ENCODE measurements at regions not wholly inside any gene's neighbourhood (a gene's known extent, or its start where the extent isn't known, plus 50 kb on each side); places are given as distances from the start of the nearest gene placed in this dataset.

DNA sequence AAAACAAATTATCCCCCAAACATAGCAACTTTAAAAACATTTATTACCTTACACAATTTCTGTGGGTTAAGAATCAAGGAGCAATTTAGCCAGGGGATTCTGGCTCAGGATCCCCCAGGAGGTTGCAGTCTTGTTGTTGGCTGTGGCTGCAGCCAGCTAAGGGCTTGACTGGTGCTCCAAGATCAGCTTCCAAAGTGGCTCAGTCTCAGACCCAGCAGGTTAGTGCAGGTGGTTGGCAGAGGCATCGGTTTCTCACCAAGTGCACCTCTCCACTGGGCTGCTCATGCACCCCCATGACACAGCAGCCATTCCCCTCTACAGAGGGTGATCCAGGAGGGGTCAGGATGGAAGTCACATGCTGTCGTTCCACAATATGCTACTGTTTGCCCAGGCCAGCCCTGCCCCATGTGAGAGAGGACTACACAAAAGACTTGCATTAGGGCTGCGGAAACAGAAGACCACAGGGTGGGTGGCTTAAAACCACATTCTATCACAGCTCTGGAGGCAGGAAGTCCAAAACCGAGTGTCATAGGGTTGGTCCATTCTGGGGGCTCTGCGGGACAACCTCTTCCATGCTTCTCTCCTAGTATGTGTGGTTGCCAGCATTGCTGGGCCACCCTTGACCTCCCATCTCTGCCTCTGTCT is 125.8 kb downstream of the C6orf118 start:
- 56% methylated on average over 2 of the region's 5 CpGs for WGBS (ENCODE audit: insufficient coverage, low coverage, low lambda C conversion rate, missing lambda C conversion rate)
- Histone ChIP-seq H3K27me3 (no peaks in the 10 kb centered on the region), H3K4me1 (no peaks in the 10 kb centered on the region), H3K27ac (no peak overlapping the region), H3K36me3 (no peaks in the 10 kb centered on the region), H3K4me3 (no peak overlapping the region), H3K9me3 (no peaks in the 10 kb centered on the region)
- no peak for ATAC-seq
- no peak for DNase-seq
- TF ChIP-seq POLR2A (IDR thresholded peaks at IDR 0.05) = no peak
- TF ChIP-seq, protein P1, sequence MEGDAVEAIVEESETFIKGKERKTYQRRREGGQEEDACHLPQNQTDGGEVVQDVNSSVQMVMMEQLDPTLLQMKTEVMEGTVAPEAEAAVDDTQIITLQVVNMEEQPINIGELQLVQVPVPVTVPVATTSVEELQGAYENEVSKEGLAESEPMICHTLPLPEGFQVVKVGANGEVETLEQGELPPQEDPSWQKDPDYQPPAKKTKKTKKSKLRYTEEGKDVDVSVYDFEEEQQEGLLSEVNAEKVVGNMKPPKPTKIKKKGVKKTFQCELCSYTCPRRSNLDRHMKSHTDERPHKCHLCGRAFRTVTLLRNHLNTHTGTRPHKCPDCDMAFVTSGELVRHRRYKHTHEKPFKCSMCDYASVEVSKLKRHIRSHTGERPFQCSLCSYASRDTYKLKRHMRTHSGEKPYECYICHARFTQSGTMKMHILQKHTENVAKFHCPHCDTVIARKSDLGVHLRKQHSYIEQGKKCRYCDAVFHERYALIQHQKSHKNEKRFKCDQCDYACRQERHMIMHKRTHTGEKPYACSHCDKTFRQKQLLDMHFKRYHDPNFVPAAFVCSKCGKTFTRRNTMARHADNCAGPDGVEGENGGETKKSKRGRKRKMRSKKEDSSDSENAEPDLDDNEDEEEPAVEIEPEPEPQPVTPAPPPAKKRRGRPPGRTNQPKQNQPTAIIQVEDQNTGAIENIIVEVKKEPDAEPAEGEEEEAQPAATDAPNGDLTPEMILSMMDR (IDR thresholded peaks at IDR 0.05) = no peak
- intact Hi-C loops (cut with DNase I) = no loop called here

DNA sequence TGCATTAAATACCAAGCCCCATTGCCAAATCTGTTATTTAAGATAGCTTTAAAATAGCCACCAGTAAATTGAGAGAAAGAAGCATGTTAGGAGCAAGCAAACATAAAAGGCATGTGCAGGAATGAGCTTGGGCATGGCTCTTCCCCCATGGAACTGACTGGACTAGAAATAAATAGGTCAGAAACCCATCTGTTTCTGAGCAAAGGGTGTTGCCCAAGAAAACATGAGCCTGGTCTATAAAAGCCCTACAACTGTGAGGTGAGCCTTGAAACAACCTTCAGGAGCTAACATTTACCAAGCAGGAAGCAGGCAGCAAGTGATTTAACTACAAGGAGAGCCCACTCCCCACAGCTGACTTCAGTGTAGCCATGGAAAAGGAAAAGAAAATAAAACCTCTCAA is 126.3 kb downstream of the C6orf118 start:
- H3K36me3 ChIP-seq = no peaks in the 10 kb centered on the region
- ATAC-seq (no peak), DNase-seq (no peak)
- H3K27ac ChIP-seq = no peak overlapping the region
- no peaks in the 10 kb centered on the region for H3K4me1 ChIP-seq
- TF ChIP-seq POLR2A (IDR thresholded peaks at IDR 0.05) = no peak
- TF ChIP-seq, protein P1 (IDR thresholded peaks at IDR 0.05) = no peak
- intact Hi-C loops (cut with DNase I) = no loop called here
- no peaks in the 10 kb centered on the region for H3K9me3 ChIP-seq
- H3K27me3 ChIP-seq = no peaks in the 10 kb centered on the region
- no peak overlapping the region for H3K4me3 ChIP-seq

DNA sequence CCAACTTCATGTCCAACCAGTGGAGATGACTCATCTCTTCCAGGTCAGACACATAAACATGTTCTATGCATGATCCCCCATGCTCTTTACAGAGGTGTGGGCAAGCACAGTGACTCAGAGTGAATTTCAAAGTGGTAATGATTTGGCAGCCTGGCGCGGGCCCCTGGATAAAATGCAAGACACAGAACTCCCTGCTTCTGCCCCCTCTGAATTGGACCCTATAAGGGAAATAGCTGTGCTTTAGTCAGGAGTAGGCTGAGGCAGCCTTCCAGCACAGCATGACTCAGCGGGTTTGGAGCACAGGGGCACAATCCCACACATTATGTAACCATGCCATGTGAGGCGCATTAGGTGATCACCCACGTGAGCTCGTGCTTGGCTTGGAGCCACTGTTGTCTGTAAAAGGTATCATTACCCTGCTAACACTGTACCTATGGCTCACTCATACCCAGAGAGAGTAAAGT is 127.4 kb downstream of the C6orf118 start:
- Histone ChIP-seq H3K4me1 (no peaks in the 10 kb centered on the region), H3K4me3 (no peak overlapping the region), H3K27me3 (no peaks in the 10 kb centered on the region), H3K9me3 (no peaks in the 10 kb centered on the region), H3K36me3 (no peaks in the 10 kb centered on the region), H3K27ac (no peak overlapping the region)
- intact Hi-C loops (cut with DNase I) = no loop called here
- 69% methylated on average over 6 of the region's 6 CpGs for WGBS (ENCODE audit: insufficient coverage, low coverage, low lambda C conversion rate, missing lambda C conversion rate)
- no peak for DNase-seq
- ATAC-seq = no peak
- TF ChIP-seq POLR2A (IDR thresholded peaks at IDR 0.05) = no peak
- TF ChIP-seq, protein P1 (IDR thresholded peaks at IDR 0.05) = no peak

DNA sequence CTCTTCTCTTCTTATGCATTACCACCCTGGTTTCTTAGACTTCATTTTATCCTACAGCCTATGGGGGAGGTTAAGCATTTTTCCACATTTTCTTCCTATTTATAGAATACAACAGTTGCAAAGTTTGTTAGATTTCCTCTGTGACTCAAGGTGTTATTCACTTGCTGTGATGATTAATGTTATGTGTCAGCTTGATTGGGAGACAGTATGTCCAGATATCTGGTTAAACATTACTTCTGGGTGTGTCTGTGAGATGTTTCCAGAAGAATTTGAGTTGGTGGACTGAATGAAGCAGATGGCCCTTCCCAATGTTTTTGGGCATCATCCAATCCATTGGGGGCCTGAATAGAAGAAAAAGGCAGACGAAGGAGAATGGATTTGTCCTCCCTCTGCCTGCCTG is 131.3 kb downstream of the C6orf118 start:
- H3K36me3 ChIP-seq = no peaks in the 10 kb centered on the region
- 13% methylated on average over 1 of the region's 1 CpG for WGBS (ENCODE audit: insufficient coverage, low coverage, low lambda C conversion rate, missing lambda C conversion rate)
- intact Hi-C loops (cut with DNase I) = no loop called here
- no peaks in the 10 kb centered on the region for H3K27me3 ChIP-seq
- no peak overlapping the region for H3K27ac ChIP-seq
- no peak for DNase-seq
- TF ChIP-seq, protein P1 (IDR thresholded peaks at IDR 0.05) = no peak
- TF ChIP-seq POLR2A (IDR thresholded peaks at IDR 0.05) = no peak
- no peaks in the 10 kb centered on the region for H3K4me1 ChIP-seq
- H3K4me3 ChIP-seq = no peak overlapping the region
- ATAC-seq = no peak
- no peaks in the 10 kb centered on the region for H3K9me3 ChIP-seq

DNA sequence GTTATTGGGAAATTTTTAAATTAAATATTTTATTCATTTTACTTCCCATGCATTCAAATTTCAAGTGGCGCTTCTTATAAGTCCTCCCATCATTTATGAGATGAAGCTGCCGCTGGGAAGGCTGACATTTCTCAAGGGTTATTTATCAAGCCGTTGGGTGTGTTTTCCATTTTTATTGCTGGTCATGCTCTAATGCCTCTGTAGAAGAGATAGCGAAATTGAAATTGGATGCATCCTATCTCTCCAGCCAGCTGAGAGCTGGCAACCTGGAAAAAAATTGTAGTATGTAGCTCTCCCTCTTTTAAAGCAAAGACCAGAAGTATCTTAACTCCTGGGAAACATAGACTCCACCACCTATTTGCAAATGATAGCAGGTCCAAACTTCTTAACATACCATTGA is 135.9 kb downstream of the C6orf118 start:
- Histone ChIP-seq H3K27me3 (no peaks in the 10 kb centered on the region), H3K27ac (no peak overlapping the region), H3K36me3 (no peaks in the 10 kb centered on the region), H3K4me3 (no peak overlapping the region), H3K4me1 (no peaks in the 10 kb centered on the region), H3K9me3 (no peaks in the 10 kb centered on the region)
- intact Hi-C loops (cut with DNase I) = no loop called here
- ATAC-seq (no peak), DNase-seq (no peak)
- 52% methylated on average over 4 of the region's 4 CpGs for WGBS (ENCODE audit: insufficient coverage, low coverage, low lambda C conversion rate, missing lambda C conversion rate)
- no peak for TF ChIP-seq POLR2A (IDR thresholded peaks at IDR 0.05)
- TF ChIP-seq, protein P1 (IDR thresholded peaks at IDR 0.05) = no peak
